NB4 (cell line): ENCODE measurements at regions not wholly inside any gene's neighbourhood (a gene's known extent, or its start where the extent isn't known, plus 50 kb on each side); places are given as distances from the start of the nearest gene placed in this dataset.
"Not testable (repeated sequence)": the region's sequence is repeated elsewhere in the genome, so short reads cannot be mapped to it uniquely, and the experiment has no call there.

Experiments used
- DNase-seq: peaks from one replicate; pipeline ENCODE4 v3.0.0; 2010; ENCODE audit warnings: low read depth
- H3K4me3 ChIP-seq: one replicate; pipeline ENCODE4 v1.5.1; 2011; ENCODE audit warnings: mild to moderate bottlenecking, low read depth, low read length, moderate library complexity
- MYC ChIP-seq: IDR thresholded peaks from 2 replicates; pipeline ENCODE4 v1.6.1; 2011; ENCODE audit warnings: low read depth, low read length
- POLR2A ChIP-seq: IDR thresholded peaks from 2 replicates; pipeline ENCODE4 v1.6.1; 2011; ENCODE audit warnings: mild to moderate bottlenecking; ENCODE audit not compliant: insufficient read length; ENCODE audit errors: extremely low read depth
- TF ChIP-seq, protein P1 (sequence below): IDR thresholded peaks from 2 replicates; pipeline ENCODE4 v1.6.1; 2011; ENCODE audit warnings: low read depth, low read length
- TF ChIP-seq, protein P2 (sequence below): IDR thresholded peaks from one replicate; pipeline ENCODE4 v1.5.1; 2012; ENCODE audit warnings: low read depth, low read length

DNA sequence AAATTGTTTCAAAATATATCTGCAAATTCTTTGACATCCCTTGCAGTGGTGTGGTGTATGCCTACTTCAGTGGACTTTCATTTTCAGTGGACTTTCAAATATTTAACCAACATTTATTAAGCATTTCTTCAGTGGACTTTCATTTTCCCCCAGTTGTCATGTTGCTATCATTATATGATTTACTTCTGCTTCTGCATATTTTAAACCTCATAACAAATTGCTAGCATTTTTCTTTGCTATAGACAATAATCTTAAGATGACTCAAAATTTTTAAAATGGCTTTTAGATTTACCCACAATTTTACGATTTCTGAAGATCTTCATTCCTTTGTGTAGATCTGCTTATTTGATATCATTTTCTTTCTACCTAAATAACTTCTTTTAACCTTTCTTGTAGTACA lies 592.7 kb upstream of the SLC35B3 start:
- DNase-seq: no peak
- H3K4me3 ChIP-seq: no peak overlapping the region
- TF ChIP-seq POLR2A (no peak), MYC (no peak)
- TF ChIP-seq, protein P1, sequence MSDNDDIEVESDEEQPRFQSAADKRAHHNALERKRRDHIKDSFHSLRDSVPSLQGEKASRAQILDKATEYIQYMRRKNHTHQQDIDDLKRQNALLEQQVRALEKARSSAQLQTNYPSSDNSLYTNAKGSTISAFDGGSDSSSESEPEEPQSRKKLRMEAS: no peak
- TF ChIP-seq, protein P2, sequence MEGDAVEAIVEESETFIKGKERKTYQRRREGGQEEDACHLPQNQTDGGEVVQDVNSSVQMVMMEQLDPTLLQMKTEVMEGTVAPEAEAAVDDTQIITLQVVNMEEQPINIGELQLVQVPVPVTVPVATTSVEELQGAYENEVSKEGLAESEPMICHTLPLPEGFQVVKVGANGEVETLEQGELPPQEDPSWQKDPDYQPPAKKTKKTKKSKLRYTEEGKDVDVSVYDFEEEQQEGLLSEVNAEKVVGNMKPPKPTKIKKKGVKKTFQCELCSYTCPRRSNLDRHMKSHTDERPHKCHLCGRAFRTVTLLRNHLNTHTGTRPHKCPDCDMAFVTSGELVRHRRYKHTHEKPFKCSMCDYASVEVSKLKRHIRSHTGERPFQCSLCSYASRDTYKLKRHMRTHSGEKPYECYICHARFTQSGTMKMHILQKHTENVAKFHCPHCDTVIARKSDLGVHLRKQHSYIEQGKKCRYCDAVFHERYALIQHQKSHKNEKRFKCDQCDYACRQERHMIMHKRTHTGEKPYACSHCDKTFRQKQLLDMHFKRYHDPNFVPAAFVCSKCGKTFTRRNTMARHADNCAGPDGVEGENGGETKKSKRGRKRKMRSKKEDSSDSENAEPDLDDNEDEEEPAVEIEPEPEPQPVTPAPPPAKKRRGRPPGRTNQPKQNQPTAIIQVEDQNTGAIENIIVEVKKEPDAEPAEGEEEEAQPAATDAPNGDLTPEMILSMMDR: no peak

DNA sequence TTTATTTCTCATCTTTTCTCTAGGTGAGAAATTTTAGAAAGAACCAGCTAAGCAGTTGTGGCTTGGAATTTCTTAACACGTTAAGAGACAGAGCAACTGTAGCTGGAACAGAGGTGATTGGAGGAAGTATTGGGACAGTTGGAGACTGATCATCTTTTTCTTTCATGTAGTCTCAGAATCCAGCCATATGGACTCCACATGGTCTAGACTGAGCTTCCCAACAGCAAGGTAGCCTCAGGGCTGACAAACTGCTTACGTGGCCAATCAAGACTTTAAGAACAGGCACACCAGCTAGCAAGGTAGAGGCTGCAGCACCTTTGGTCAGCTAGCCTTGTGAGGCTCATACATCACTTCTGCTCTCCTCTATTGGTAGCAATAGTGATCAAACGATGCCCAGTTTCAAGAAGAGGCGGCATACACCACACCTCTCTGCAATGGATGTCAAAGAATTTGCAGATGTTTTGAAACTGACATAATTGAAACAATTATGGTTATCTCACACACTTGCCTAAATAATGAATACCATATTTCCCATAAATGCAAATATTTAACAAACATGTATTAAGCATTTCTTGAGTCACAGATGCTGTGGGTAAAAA lies 590.5 kb upstream of the SLC35B3 start:
- no peak for DNase-seq
- TF ChIP-seq, protein P1: no peak
- no peak for TF ChIP-seq MYC
- no peak overlapping the region for H3K4me3 ChIP-seq

DNA sequence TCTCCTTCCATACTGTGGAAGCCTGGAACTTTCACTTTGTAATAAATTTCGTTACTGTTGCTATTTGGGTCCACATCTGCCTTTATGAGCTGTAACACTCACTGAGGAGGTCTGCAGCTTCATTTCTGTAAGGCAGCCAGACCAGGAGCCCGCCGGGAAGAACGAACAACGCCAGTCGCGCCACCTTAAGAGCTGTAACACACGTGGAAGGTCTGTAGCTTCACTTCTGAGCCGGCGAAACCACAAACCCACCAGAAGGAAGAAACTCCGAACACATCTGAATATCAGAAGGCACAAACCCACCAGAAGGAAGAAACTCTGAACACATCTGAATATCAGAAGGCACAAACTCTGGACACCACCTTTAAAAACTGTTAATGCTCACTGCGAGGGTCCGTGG lies 589.9 kb upstream of the SLC35B3 start:
- DNase-seq: no peak
- TF ChIP-seq, protein P1: no peak
- TF ChIP-seq, protein P2: no peak
- TF ChIP-seq POLR2A (no peak), MYC (no peak)
- H3K4me3 ChIP-seq: no peak overlapping the region

DNA sequence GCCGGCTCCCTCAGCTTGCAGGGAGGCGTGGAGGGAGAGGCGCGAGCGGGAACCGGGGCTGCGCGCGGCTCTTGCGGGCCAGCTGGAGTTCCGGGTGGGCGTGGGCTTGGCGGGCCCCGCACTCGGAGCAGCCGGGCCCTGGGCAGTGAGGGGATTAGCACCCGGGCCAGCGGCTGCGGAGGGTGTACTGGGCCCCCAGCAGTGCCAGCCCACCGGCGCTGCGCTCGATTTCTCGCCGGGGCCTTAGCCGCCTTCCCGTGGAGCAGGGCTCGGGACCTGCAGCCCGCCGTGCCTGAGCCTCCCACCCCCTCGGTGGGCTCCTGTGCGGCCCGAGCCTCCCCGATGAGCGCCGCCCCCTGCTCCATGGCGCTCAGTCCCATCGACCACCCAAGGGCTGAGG lies 588.9 kb upstream of the SLC35B3 start:
- not testable (repeated sequence) for H3K4me3 ChIP-seq, DNase-seq

DNA sequence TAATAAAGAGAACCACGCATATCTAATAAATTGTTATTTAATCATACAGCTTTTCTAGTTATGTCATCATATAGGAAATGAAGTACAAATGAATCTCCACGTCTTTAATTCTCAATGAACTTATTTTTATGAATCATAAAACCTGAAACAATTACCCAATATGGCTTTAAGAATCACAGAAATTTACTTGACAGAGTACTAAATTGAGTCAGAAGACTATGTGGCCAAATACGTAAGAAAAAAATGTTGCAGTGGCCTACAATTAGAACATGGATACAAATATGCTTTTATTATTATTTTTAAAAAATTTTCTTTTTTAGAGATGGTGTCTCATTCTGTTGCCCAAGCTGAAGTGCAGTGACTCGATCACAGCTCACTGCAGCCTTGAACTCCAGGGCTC lies 584.7 kb upstream of the SLC35B3 start:
- TF ChIP-seq, protein P1: no peak
- TF ChIP-seq POLR2A (no peak), MYC (no peak)
- TF ChIP-seq, protein P2: no peak
- DNase-seq: no peak
- no peak overlapping the region for H3K4me3 ChIP-seq

DNA sequence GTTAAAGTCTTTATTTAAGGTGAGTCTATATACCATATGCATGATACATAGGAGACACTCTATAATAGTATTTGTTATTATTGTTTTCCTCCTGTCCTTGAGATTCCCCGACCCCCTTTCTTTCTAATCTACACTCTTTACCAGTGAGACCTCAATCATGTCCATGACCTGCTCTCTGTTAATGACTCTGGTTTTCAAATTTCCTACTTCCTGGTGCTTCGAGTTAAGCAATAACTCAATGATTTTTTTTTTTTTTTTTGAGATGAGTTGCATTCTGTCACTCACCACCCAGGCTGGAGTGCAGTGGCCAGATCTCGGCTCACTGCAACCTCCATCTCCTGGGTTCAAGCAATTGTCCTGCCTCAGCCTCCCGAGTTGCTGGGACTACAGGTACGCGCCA lies 574.6 kb upstream of the SLC35B3 start:
- no peak for DNase-seq
- H3K4me3 ChIP-seq: no peak overlapping the region
- TF ChIP-seq, protein P1: no peak
- TF ChIP-seq, protein P2: no peak
- TF ChIP-seq MYC (no peak), POLR2A (no peak)

DNA sequence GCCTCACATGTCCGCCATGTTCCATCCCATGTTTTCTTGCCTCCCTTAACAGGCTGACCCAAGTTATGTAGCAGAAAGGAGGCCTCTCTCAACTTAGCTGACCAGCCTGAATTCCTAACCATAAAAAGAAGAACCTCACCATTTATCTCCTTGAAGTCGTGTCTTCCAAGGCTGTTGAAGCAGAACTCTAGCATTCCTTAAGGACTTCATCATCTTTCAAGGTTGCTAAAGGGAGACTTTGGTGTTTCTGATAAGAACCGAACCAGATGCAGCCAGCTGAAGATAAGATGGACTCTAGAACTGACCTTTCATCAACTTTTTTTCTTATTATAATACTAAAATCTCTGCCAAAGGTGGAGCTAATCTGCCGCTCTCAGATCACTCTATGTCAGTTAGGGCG lies 571.7 kb upstream of the SLC35B3 start:
- no peak for DNase-seq
- TF ChIP-seq, protein P1: no peak
- TF ChIP-seq MYC (no peak), POLR2A (no peak)
- TF ChIP-seq, protein P2: no peak
- H3K4me3 ChIP-seq: no peak overlapping the region
